ENCODE measurements at regions not wholly inside any gene's neighbourhood (a gene's known extent, or its start where the extent isn't known, plus 50 kb on each side); places are given as distances from the start of the nearest gene placed in this dataset.

DNA sequence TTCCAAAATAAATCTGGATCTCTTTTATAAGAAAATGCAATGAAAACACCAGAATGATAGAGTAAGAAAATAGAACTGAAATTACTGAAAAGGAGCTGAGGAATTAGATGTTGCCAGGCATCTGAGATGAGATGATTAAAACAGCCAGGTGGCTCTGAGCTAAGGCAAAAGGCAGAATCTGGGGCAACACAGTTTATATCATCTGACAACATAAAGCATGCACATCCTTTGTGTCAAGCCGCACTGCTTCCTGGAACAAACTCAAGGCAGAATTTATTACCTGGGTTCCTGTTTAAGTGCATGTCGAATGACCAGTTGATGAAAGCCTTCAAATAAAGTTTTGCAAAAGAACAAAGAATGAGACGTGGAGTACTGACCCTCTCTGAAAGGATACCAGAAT is 247.0 kb downstream of the SNX10 start:
- Histone ChIP-seq H3K27ac (ENCODE audit: low read depth, low read length) (no peak overlapping the region), H2BK5ac (ENCODE audit: low read depth, low read length, poor library complexity) (no peak overlapping the region), H3K36me3 (ENCODE audit: control insufficient read depth in 1 of 2, insufficient read depth in 2 of 2, low read length in 2 of 2) (no peaks in the 10 kb centered on the region), H4K8ac (ENCODE audit: low read depth, low read length) (no peak overlapping the region), H3K18ac (ENCODE audit: low read length) (no peak overlapping the region), H2AFZ (ENCODE audit: insufficient read depth, low read length, poor library complexity) (no peak overlapping the region), H3K27me3 (ENCODE audit: insufficient read depth, low read length) (no peaks in the 10 kb centered on the region), H2BK120ac (ENCODE audit: insufficient read depth, low read length, poor library complexity) (no peak overlapping the region), H3K9me3 (ENCODE audit: insufficient read depth, low read depth, low read length) (no peaks in the 10 kb centered on the region), H3K4me1 (ENCODE audit: control insufficient read depth in 1 of 2, insufficient read depth in 2 of 2, low read length in 2 of 2) (no peaks in the 10 kb centered on the region), H3K4ac (ENCODE audit: low read depth, low read length) (no peak overlapping the region), H3K79me2 (ENCODE audit: control insufficient read depth, insufficient read depth, low read length, poor library complexity) (no peaks in the 10 kb centered on the region), H4K91ac (ENCODE audit: low read depth, low read length) (no peak overlapping the region), H3K9ac (ENCODE audit: low read length) (no peak overlapping the region), H3K79me1 (ENCODE audit: low read length) (no peaks in the 10 kb centered on the region), H4K12ac (ENCODE audit: low read depth, low read length) (no peak overlapping the region), H3K14ac (ENCODE audit: low read length) (no peak overlapping the region), H3K23ac (ENCODE audit: low read length) (no peak overlapping the region), H3K4me3 (ENCODE audit: low read depth, low read length) (no peak overlapping the region), H2AK5ac (ENCODE audit: low read length) (no peak overlapping the region), H3K4me2 (ENCODE audit: low read length) (no peak overlapping the region), H2BK12ac (ENCODE audit: low read length) (no peak overlapping the region)
- no peak for DNase-seq
- WGBS (ENCODE audit: extremely low coverage, insufficient coverage, insufficient read length), result no CpG with 5 or more reads among the region's 3 CpGs

DNA sequence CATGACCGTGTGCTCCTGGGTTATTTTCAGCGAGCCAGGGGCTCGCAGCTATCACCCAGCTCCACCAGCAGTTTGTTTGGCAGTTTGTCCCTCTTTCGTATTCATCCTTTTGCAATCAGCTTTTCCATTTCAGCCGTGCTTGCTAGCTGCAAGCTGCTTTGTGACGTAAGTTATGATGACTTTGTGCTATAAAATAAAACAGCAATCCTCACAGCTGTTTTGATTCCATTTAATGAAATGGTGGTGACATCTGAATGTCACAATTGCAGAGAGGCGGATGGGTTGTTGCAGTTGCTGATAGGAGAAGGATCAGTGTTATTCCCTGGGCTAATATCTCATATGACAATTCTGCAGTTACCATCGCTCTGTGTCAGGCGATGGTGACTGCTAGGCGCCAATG is 251.7 kb downstream of the SNX10 start:
- Histone ChIP-seq H3K4me1 (ENCODE audit: control insufficient read depth in 1 of 2, insufficient read depth in 2 of 2, low read length in 2 of 2) (no peaks in the 10 kb centered on the region), H3K9me3 (ENCODE audit: insufficient read depth, low read depth, low read length) (no peaks in the 10 kb centered on the region), H3K27ac (ENCODE audit: low read depth, low read length) (no peak overlapping the region), H3K14ac (ENCODE audit: low read length) (no peak overlapping the region), H3K18ac (ENCODE audit: low read length) (no peak overlapping the region), H3K4me2 (ENCODE audit: low read length) (no peak overlapping the region), H2AK5ac (ENCODE audit: low read length) (no peak overlapping the region), H3K79me1 (ENCODE audit: low read length) (no peaks in the 10 kb centered on the region), H2BK120ac (ENCODE audit: insufficient read depth, low read length, poor library complexity) (no peak overlapping the region), H3K36me3 (ENCODE audit: control insufficient read depth in 1 of 2, insufficient read depth in 2 of 2, low read length in 2 of 2) (no peaks in the 10 kb centered on the region), H3K9ac (ENCODE audit: low read length) (no peak overlapping the region), H2AFZ (ENCODE audit: insufficient read depth, low read length, poor library complexity) (no peak overlapping the region), H2BK5ac (ENCODE audit: low read depth, low read length, poor library complexity) (no peak overlapping the region), H3K27me3 (ENCODE audit: insufficient read depth, low read length) (no peaks in the 10 kb centered on the region), H3K4me3 (ENCODE audit: low read depth, low read length) (no peak overlapping the region), H4K91ac (ENCODE audit: low read depth, low read length) (no peak overlapping the region), H4K12ac (ENCODE audit: low read depth, low read length) (no peak overlapping the region), H2BK12ac (ENCODE audit: low read length) (no peak overlapping the region), H3K79me2 (ENCODE audit: control insufficient read depth, insufficient read depth, low read length, poor library complexity) (no peaks in the 10 kb centered on the region), H3K4ac (ENCODE audit: low read depth, low read length) (no peak overlapping the region), H4K8ac (ENCODE audit: low read depth, low read length) (no peak overlapping the region), H3K23ac (ENCODE audit: low read length) (no peak overlapping the region)
- WGBS (ENCODE audit: extremely low coverage, insufficient coverage, insufficient read length), result no CpG with 5 or more reads among the region's 10 CpGs
- DNase-seq, result no peak

DNA sequence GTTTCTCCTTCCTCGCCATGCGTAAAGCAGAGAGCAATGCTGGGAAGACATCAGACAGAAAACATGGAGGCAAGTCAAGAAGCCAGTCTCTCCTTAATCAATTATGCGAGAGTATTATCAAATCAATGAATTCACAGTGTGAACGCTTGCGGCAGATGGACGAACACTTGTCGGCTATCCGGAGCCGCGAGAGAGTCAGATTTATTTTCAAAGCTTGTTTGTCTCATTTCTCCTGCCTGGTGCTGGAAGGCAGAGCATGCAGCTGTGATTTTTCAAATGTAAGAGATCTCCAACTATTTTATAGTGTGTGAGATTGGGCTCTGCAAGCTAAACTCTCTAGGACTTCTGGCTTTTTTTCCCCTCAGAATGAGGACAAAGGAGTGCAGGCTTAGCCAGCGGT is 252.3 kb downstream of the SNX10 start:
- no peaks in the 10 kb centered on the region for H3K36me3 ChIP-seq (ENCODE audit: control insufficient read depth in 1 of 2, insufficient read depth in 2 of 2, low read length in 2 of 2)
- DNase-seq, result no peak
- H3K4ac ChIP-seq (ENCODE audit: low read depth, low read length), result no peak overlapping the region
- H4K8ac ChIP-seq (ENCODE audit: low read depth, low read length), result no peak overlapping the region
- H3K79me1 ChIP-seq (ENCODE audit: low read length), result no peaks in the 10 kb centered on the region
- no peak overlapping the region for H3K4me3 ChIP-seq (ENCODE audit: low read depth, low read length)
- H3K9ac ChIP-seq (ENCODE audit: low read length), result no peak overlapping the region
- H3K14ac ChIP-seq (ENCODE audit: low read length), result no peak overlapping the region
- no peak overlapping the region for H2BK5ac ChIP-seq (ENCODE audit: low read depth, low read length, poor library complexity)
- H2BK12ac ChIP-seq (ENCODE audit: low read length), result no peak overlapping the region
- no peaks in the 10 kb centered on the region for H3K4me1 ChIP-seq (ENCODE audit: control insufficient read depth in 1 of 2, insufficient read depth in 2 of 2, low read length in 2 of 2)
- no peaks in the 10 kb centered on the region for H3K9me3 ChIP-seq (ENCODE audit: insufficient read depth, low read depth, low read length)
- no peak overlapping the region for H3K23ac ChIP-seq (ENCODE audit: low read length)
- no peak overlapping the region for H2AK5ac ChIP-seq (ENCODE audit: low read length)
- no peak overlapping the region for H2AFZ ChIP-seq (ENCODE audit: insufficient read depth, low read length, poor library complexity)
- no peak overlapping the region for H3K27ac ChIP-seq (ENCODE audit: low read depth, low read length)
- no peak overlapping the region for H3K4me2 ChIP-seq (ENCODE audit: low read length)
- H4K91ac ChIP-seq (ENCODE audit: low read depth, low read length), result no peak overlapping the region
- no peak overlapping the region for H2BK120ac ChIP-seq (ENCODE audit: insufficient read depth, low read length, poor library complexity)
- no peaks in the 10 kb centered on the region for H3K79me2 ChIP-seq (ENCODE audit: control insufficient read depth, insufficient read depth, low read length, poor library complexity)
- H4K12ac ChIP-seq (ENCODE audit: low read depth, low read length), result no peak overlapping the region
- no peak overlapping the region for H3K18ac ChIP-seq (ENCODE audit: low read length)
- H3K27me3 ChIP-seq (ENCODE audit: insufficient read depth, low read length), result no peaks in the 10 kb centered on the region
- WGBS (ENCODE audit: extremely low coverage, insufficient coverage, insufficient read length), result no CpG with 5 or more reads among the region's 11 CpGs

DNA sequence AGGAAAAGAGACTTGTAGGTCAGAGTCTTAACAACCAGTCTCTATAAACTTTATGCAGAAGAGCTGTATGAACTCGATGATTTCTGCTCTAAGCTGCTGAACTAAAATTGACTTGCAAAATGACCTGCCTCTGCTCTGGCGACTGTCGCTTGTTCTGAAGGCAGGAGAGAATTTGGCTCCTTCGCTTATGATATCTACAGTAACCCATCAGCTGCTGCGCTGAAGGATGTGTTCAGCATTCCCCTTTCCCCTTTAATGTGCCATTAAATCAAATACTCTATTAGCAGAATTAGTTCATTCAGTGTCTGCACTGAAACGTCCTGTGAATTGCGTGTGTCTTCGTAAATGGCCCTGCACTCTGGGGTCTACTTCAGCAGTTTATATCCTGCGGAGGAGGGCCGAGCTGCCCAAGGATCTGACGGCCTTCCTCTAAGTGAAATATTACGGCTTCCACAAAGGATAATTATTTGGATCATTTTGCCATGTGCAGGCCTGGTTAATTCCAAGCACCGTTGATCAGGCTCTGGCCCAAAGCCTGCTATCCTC is 254.9 kb downstream of the SNX10 start:
- no CpG with 5 or more reads among the region's 13 CpGs for WGBS (ENCODE audit: extremely low coverage, insufficient coverage, insufficient read length)
- Histone ChIP-seq H3K4me3 (ENCODE audit: low read depth, low read length) (no peak overlapping the region), H2BK12ac (ENCODE audit: low read length) (no peak overlapping the region), H3K9ac (ENCODE audit: low read length) (no peak overlapping the region), H3K14ac (ENCODE audit: low read length) (no peak overlapping the region), H3K4me2 (ENCODE audit: low read length) (no peak overlapping the region), H3K79me1 (ENCODE audit: low read length) (no peaks in the 10 kb centered on the region), H3K36me3 (ENCODE audit: control insufficient read depth in 1 of 2, insufficient read depth in 2 of 2, low read length in 2 of 2) (no peaks in the 10 kb centered on the region), H3K27ac (ENCODE audit: low read depth, low read length) (no peak overlapping the region), H2BK5ac (ENCODE audit: low read depth, low read length, poor library complexity) (no peak overlapping the region), H4K12ac (ENCODE audit: low read depth, low read length) (no peak overlapping the region), H3K27me3 (ENCODE audit: insufficient read depth, low read length) (no peaks in the 10 kb centered on the region), H3K4ac (ENCODE audit: low read depth, low read length) (no peak overlapping the region), H3K4me1 (ENCODE audit: control insufficient read depth in 1 of 2, insufficient read depth in 2 of 2, low read length in 2 of 2) (no peaks in the 10 kb centered on the region), H4K8ac (ENCODE audit: low read depth, low read length) (no peak overlapping the region), H4K91ac (ENCODE audit: low read depth, low read length) (no peak overlapping the region), H2BK120ac (ENCODE audit: insufficient read depth, low read length, poor library complexity) (no peak overlapping the region), H2AK5ac (ENCODE audit: low read length) (no peak overlapping the region), H3K9me3 (ENCODE audit: insufficient read depth, low read depth, low read length) (no peaks in the 10 kb centered on the region), H3K79me2 (ENCODE audit: control insufficient read depth, insufficient read depth, low read length, poor library complexity) (no peaks in the 10 kb centered on the region), H3K18ac (ENCODE audit: low read length) (no peak overlapping the region), H2AFZ (ENCODE audit: insufficient read depth, low read length, poor library complexity) (no peak overlapping the region), H3K23ac (ENCODE audit: low read length) (no peak overlapping the region)
- no peak for DNase-seq

Measured in trophoblast cell (in vitro differentiated cells and primary cell).